Retinal pigment epithelial cell (primary cell): ENCODE measurements at regions not wholly inside any gene's neighbourhood (a gene's known extent, or its start where the extent isn't known, plus 50 kb on each side); places are given as distances from the start of the nearest gene placed in this dataset.

Source experiments
- DNase-seq: peaks from one replicate; pipeline ENCODE4 v3.0.0-alpha.2; 2010; ENCODE audit warnings: low read depth
- H3K4me3 ChIP-seq: 2 replicates; pipeline ENCODE4 v1.5.1; 2011; ENCODE audit warnings: mild to moderate bottlenecking, low read length, control low read depth, moderate library complexity
- TF ChIP-seq, protein P1 (sequence below): conservative IDR thresholded peaks from 2 replicates; pipeline ENCODE4 v1.5.1; 2011; ENCODE audit warnings: low read depth, low read length, control low read depth, inconsistent platforms

- H3K4me3 ChIP-seq: no peak overlapping the region
- no peak for DNase-seq
- TF ChIP-seq, protein P1, sequence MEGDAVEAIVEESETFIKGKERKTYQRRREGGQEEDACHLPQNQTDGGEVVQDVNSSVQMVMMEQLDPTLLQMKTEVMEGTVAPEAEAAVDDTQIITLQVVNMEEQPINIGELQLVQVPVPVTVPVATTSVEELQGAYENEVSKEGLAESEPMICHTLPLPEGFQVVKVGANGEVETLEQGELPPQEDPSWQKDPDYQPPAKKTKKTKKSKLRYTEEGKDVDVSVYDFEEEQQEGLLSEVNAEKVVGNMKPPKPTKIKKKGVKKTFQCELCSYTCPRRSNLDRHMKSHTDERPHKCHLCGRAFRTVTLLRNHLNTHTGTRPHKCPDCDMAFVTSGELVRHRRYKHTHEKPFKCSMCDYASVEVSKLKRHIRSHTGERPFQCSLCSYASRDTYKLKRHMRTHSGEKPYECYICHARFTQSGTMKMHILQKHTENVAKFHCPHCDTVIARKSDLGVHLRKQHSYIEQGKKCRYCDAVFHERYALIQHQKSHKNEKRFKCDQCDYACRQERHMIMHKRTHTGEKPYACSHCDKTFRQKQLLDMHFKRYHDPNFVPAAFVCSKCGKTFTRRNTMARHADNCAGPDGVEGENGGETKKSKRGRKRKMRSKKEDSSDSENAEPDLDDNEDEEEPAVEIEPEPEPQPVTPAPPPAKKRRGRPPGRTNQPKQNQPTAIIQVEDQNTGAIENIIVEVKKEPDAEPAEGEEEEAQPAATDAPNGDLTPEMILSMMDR: peak; percentile 25
These were observed 655.4 kb downstream of the LTN1 start for GRCh38 chr21:28337315-28337714.

DNA sequence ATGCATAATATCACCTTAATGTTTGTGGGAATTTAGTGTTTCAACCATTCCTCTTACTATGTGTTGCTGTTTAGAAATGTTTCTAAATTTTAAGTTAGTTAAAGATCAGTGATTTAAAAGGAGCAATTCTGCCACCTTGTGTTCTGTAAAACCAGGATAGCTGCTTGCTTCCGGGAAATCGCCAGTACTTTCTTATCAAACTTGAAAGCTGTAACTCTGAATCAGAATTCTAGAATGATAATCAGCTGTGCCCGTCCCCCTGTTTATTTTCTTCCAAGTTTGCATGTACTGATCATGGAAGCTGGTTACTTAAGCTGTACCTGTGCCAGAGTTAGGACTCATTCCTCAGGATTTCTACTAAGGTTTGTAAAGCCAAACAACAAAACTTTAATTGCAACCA lies 656.4 kb downstream of the LTN1 start:
- TF ChIP-seq, protein P1: peak; percentile 56
- H3K4me3 ChIP-seq: no peak overlapping the region
- DNase-seq: peak; percentile 31

- DNase-seq: no peak
These were observed 658.3 kb downstream of the LTN1 start for GRCh38 chr21:28334407-28334806.

GRCh38 chr21:28333578-28334075 lies 659.0 kb downstream of the LTN1 start:
- DNase-seq: no peak
- TF ChIP-seq, protein P1: no peak
- H3K4me3 ChIP-seq: no peak overlapping the region

More at GRCh38 chr21:28334407-28334806, 658.3 kb downstream of the LTN1 start:
- TF ChIP-seq, protein P1: no peak
- no peak overlapping the region for H3K4me3 ChIP-seq

DNA sequence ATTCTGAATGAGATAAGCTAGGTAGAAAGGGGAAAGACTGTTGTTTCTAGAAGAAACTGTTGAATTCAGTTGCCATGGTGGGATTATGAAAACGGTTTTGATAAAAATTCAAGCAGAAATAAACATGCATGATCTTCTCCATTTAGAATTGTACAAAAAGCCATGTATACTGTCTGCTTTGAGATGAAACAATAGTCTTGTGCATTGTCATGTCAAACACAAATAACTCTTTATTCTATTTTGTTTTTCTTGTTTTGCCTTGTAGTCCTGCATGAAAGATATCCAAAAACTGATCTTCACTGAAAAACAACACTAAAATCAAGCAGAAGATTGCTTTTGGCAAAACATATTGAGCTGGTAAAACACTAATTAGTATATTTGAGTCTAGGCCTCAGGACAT lies 659.9 kb downstream of the LTN1 start:
- TF ChIP-seq, protein P1: no peak
- no peak overlapping the region for H3K4me3 ChIP-seq
- DNase-seq: no peak

DNA sequence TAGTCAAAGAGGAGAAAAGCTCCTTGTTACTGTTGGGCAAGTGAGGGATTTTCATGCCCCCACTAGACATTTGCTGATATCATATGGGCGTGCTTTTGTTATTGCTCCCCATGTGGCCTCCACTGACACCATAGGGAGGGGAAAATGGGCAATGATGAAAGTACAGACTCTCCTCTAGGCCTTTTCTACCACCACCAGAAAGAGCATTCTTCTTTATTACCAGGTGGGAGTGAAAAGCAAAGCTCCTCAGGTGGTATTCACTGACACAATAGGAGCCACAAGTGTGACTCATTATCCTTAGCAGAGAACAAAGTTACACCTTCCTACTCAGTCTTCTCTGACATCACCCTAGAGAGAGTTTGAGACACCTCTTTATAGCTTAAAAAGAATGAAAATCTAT lies 667.1 kb downstream of the LTN1 start:
- TF ChIP-seq, protein P1: no peak

GRCh38 chr21:28324690-28325089 lies 668.0 kb downstream of the LTN1 start:
- H3K4me3 ChIP-seq: no peak overlapping the region
- TF ChIP-seq, protein P1: no peak
- no peak for DNase-seq

More for the DNA sequence above, 667.1 kb downstream of the LTN1 start:
- no peak overlapping the region for H3K4me3 ChIP-seq
- DNase-seq: no peak
